T-cell (primary cell): ENCODE measurements at regions not wholly inside any gene's neighbourhood (a gene's known extent, or its start where the extent isn't known, plus 50 kb on each side); places are given as distances from the start of the nearest gene placed in this dataset.
"Not testable (repeated sequence)": the region's sequence is repeated elsewhere in the genome, so short reads cannot be mapped to it uniquely, and the experiment has no call there.

Experiments
- ATAC-seq, 4 experiments: fragments of 200-7000 bp in 3 of 4; fragments of 150-1000 bp in 1 of 4; cut with Tn5 transposase; replicated peaks in 1 of 4; 1 replicate in 3 of 4; 2 replicates in 1 of 4; pipeline ENCODE4 v1.10.0; 2021; ENCODE audit warnings: moderate library complexity in 3 of 4, mild to moderate bottlenecking in 2 of 4, moderate number of reproducible peaks in 1 of 4
- CTCF ChIA-PET, 2 donors: fragments of 300-600 bp; sonication (Branson Sonifier 250); formaldehyde crosslinking; loops; one replicate each; lab custom pipeline; 2022; ENCODE audit warnings: antibody characterized with exemption in 2 of 2; lab: Charles Lee
- POLR2A ChIA-PET, 2 donors: fragments of 300-600 bp; sonication (Branson Sonifier 250); formaldehyde crosslinking; loops; one replicate each; lab custom pipeline; 2022; ENCODE audit warnings: antibody characterized with exemption in 2 of 2; lab: Charles Lee
- DNase-seq, 35 experiments: peaks; one replicate each; pipeline versions ENCODE4 v3.0.0 to v3.0.0-alpha.2; 2013 to 2023
- H3K27ac ChIP-seq: one replicate; pipeline ENCODE4 v1.5.1; 2013; ENCODE audit warnings: low read length
- H3K27me3 ChIP-seq, 2 experiments: replicated peaks in 1 of 2; 1 replicate in 1 of 2; 2 replicates in 1 of 2; pipeline versions ENCODE4 v1.6.1 to v1.7.0; 2013; ENCODE audit warnings: low read length in 1 of 2, mixed read lengths in 1 of 2; ENCODE audit not compliant: control insufficient read depth in 2 of 2, insufficient read depth in 2 of 2; ENCODE audit errors: extremely low read depth in 1 of 2
- H3K36me3 ChIP-seq, 2 donors: 1 replicate in 1 of 2; 2 replicates in 1 of 2; pipeline versions ENCODE4 v1.6.1 to v1.7.0; 2013; ENCODE audit warnings: low read length in 1 of 2; ENCODE audit not compliant: control insufficient read depth in 2 of 2, insufficient read depth in 1 of 2; ENCODE audit errors: extremely low read depth in 1 of 2
- H3K4me1 ChIP-seq, 2 experiments: 1 replicate in 1 of 2; 2 replicates in 1 of 2; pipeline versions ENCODE4 v1.6.1 to v1.7.0; 2013; ENCODE audit warnings: low read length in 2 of 2, mixed read lengths in 1 of 2; ENCODE audit not compliant: insufficient read depth in 2 of 2, control insufficient read depth in 1 of 2; ENCODE audit errors: extremely low read depth in 1 of 2
- H3K4me3 ChIP-seq, 2 donors: 1 replicate in 1 of 2; 2 replicates in 1 of 2; pipeline versions ENCODE4 v1.5.1 to v1.7.0; 2013; ENCODE audit warnings: mild to moderate bottlenecking in 2 of 2, low read length in 1 of 2, moderate library complexity in 1 of 2; ENCODE audit not compliant: control insufficient read depth in 1 of 2; ENCODE audit errors: extremely low read depth in 1 of 2
- H3K9me3 ChIP-seq: 2 replicates; pipeline ENCODE4 v1.7.0; 2013
- H3K27ac Mint-ChIP-seq, 2 donors: one replicate each; pipeline ENCODE4 v1.8.0; 2020 to 2021; ENCODE audit warnings: mild to moderate bottlenecking in 2 of 2, mixed read lengths in 2 of 2
- H3K27me3 Mint-ChIP-seq, 2 donors: one replicate each; pipeline ENCODE4 v1.8.0; 2021 to 2022; ENCODE audit warnings: mixed read lengths in 2 of 2
- H3K36me3 Mint-ChIP-seq: one replicate; pipeline ENCODE4 v1.8.0; 2021; ENCODE audit warnings: mixed read lengths
- H3K4me1 Mint-ChIP-seq, 3 donors: one replicate each; pipeline ENCODE4 v1.8.0; 2020 to 2022; ENCODE audit warnings: mixed read lengths in 3 of 3, mild to moderate bottlenecking in 1 of 3
- H3K4me3 Mint-ChIP-seq, 3 donors: one replicate each; pipeline ENCODE4 v1.8.0; 2020 to 2022; ENCODE audit warnings: mild to moderate bottlenecking in 3 of 3, mixed read lengths in 3 of 3, moderate library complexity in 3 of 3
- H3K9me3 Mint-ChIP-seq, 3 donors: one replicate each; pipeline ENCODE4 v1.8.0; 2020 to 2022; ENCODE audit warnings: mixed read lengths in 3 of 3
- WGBS: methylation state at CpG from one replicate; pipeline ENCODE4 v1.1.5; 2013; ENCODE audit warnings: missing lambda C conversion rate; ENCODE audit not compliant: insufficient coverage; 5-methylcytosine and 5-hydroxymethylcytosine counted together

DNA sequence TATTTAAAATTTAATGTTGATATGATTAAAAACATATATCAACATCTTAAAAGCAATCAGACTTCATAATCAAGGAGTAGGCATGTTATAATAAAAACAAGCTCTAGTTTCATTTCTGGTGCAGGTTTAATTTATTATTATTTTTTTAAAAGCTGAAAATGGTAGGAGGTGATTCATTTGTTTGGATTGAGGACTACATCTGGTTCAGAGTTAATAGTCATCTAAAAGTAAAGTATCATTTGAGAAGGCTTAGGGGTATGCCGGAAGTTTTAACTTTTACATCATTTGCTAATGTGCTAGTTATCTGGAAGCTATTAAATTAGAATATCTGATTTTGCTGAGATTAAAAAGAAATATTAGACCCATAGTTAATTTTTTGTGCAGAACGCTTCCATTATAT, 169.5 kb upstream of the LAMA2 start:
- ChIA-PET POLR2A (no interaction called here), CTCF (no interaction called here)
- Mint-ChIP-seq H3K9me3 (no peaks in the 10 kb centered on the region), H3K27me3 (peaks cover 7 to 18% of the 10 kb centered on the region in 2 donors), H3K36me3 (no peaks in the 10 kb centered on the region), H3K4me3 (no peak overlapping the region), H3K4me1 (no peaks in the 10 kb centered on the region), H3K27ac (no peak overlapping the region)
- DNase-seq (no peak), ATAC-seq (no peak)
- H3K4me3 ChIP-seq = no peak overlapping the region
- H3K27ac ChIP-seq = no peak overlapping the region
- H3K36me3 ChIP-seq = no peaks in the 10 kb centered on the region
- WGBS = no CpG with 5 or more reads among the region's 2 CpGs
- no peaks in the 10 kb centered on the region for H3K27me3 ChIP-seq
- H3K4me1 ChIP-seq = no peaks in the 10 kb centered on the region
- H3K9me3 ChIP-seq = no peaks in the 10 kb centered on the region

DNA sequence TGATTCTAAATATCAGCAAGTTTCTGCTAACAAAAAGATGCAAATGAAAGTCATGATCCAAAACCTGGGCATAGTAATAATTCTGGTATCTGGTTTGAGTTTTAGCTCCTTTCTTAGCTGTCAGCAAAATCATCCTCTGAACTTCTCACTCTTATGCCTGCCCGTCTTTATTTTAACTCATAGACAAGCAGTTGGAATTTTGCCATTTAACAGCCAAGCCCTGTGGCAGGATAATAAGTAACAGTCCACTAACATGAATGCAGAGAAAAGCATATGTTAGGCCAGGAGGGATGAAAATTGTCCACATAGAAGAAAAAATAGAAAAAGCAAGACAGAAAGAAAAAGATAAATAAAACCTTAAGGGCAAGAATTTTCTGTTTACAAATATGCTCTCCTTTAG, 170.0 kb upstream of the LAMA2 start:
- Mint-ChIP-seq H3K4me3 (no peak overlapping the region), H3K4me1 (no peaks in the 10 kb centered on the region), H3K9me3 (no peaks in the 10 kb centered on the region), H3K27ac (no peak overlapping the region), H3K27me3 (peaks cover 7 to 18% of the 10 kb centered on the region in 2 donors), H3K36me3 (no peaks in the 10 kb centered on the region)
- Histone ChIP-seq H3K27me3 (no peaks in the 10 kb centered on the region), H3K9me3 (no peaks in the 10 kb centered on the region), H3K27ac (no peak overlapping the region), H3K36me3 (no peaks in the 10 kb centered on the region), H3K4me1 (no peaks in the 10 kb centered on the region), H3K4me3 (no peak overlapping the region)
- DNase-seq (no peak), ATAC-seq (no peak)
- POLR2A ChIA-PET = no interaction called here
- CTCF ChIA-PET = no interaction called here
- no CpG with 5 or more reads among the region's 1 CpG for WGBS

DNA sequence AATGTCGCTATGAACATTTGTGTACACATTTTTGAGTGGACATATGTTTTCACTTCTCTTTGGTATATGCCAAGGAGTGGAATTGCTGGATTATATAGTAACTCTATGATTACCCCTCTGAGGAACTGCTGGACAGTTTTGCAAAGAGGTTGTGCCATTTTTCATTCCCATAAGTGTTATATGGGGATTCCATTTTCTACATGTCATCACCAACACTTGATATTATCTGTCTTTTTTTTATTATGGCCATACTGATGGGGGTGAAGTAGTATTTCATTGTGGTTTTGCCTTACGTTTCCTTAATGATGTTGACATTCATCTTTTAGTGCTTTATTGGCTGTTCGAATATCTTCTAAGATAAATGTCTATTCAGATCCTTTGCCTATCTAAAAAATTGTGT, 171.8 kb upstream of the LAMA2 start:
- DNase-seq (no peak), ATAC-seq (no peak)
- peaks cover 0 to 16% of the 10 kb centered on the region in 2 donors for H3K27me3 Mint-ChIP-seq
- no CpG with 5 or more reads among the region's 3 CpGs for WGBS
- Histone ChIP-seq H3K4me1 (no peaks in the 10 kb centered on the region), H3K27ac (no peak overlapping the region), H3K36me3 (no peaks in the 10 kb centered on the region), H3K4me3 (no peak overlapping the region), H3K9me3 (no peaks in the 10 kb centered on the region), H3K27me3 (no peaks in the 10 kb centered on the region)
- H3K4me3 Mint-ChIP-seq = no peak overlapping the region
- no peak overlapping the region for H3K27ac Mint-ChIP-seq
- H3K36me3 Mint-ChIP-seq = no peaks in the 10 kb centered on the region
- H3K9me3 Mint-ChIP-seq = no peaks in the 10 kb centered on the region
- ChIA-PET CTCF (no interaction called here), POLR2A (no interaction called here)
- H3K4me1 Mint-ChIP-seq = no peaks in the 10 kb centered on the region

DNA sequence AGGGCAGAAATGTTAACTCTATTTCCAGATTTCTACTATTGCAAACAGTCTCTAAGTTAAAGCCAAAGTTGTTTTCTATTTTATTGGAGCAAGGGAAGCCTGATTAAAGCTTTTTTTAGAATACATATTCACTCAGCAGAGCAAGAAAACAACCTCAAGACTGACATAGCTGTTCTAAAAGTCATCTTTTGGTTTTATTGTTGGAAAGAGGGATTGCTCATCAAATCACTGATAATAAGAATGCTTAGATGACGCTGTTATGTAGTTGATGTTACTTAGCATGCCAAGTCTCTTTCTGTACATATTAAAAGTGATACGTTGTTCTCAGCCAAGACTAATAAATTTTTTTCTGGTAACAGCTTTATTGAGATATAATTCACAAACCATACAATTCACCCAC, 172.6 kb upstream of the LAMA2 start:
- H3K36me3 ChIP-seq = no peaks in the 10 kb centered on the region
- H3K4me3 ChIP-seq = no peak overlapping the region
- no peaks in the 10 kb centered on the region for H3K4me1 ChIP-seq
- Mint-ChIP-seq H3K36me3 (no peaks in the 10 kb centered on the region), H3K4me3 (no peak overlapping the region), H3K4me1 (no peaks in the 10 kb centered on the region), H3K9me3 (no peaks in the 10 kb centered on the region), H3K27ac (no peak overlapping the region), H3K27me3 (peaks cover 0 to 11% of the 10 kb centered on the region in 2 donors)
- no peaks in the 10 kb centered on the region for H3K27me3 ChIP-seq
- ATAC-seq = no peak
- POLR2A ChIA-PET = no interaction called here
- H3K27ac ChIP-seq = no peak overlapping the region
- no peaks in the 10 kb centered on the region for H3K9me3 ChIP-seq
- no CpG with 5 or more reads among the region's 2 CpGs for WGBS
- CTCF ChIA-PET = interaction anchor here in 1 of 2 donors (0.6 kb wide), 1 partner anchor 71 kb away, joined by 3 read pairs; no protein-coding TSS in a partner anchor
- no peak for DNase-seq

DNA sequence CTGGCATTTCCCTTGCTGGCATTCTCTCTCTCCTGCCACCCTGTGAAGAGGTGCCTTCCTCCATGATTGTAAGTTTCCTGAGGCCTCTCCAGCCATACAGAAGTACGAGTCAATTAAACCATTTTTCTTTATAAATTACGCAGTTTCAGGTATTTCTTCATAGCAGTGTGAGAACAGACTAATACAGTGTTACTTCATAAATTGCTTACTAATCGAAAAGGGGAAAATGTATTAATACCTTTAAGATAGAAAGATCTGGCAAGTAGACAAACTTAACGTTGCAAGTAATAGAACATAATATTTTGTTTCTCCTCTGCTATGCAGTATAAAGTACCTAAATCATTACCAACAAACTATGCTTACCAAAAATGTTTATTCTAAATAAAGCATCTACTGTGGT, 178.3 kb upstream of the LAMA2 start:
- peaks cover 3 to 5% of the 10 kb centered on the region in 2 donors for H3K27me3 Mint-ChIP-seq
- no peak for ATAC-seq
- H3K4me1 ChIP-seq = no peaks in the 10 kb centered on the region
- no peaks in the 10 kb centered on the region for H3K9me3 Mint-ChIP-seq
- H3K27me3 ChIP-seq = peaks cover 0 to 2% of the 10 kb centered on the region in 2 experiments
- H3K4me3 Mint-ChIP-seq = no peak overlapping the region
- DNase-seq = no peak
- no peaks in the 10 kb centered on the region for H3K9me3 ChIP-seq
- POLR2A ChIA-PET = no interaction called here
- WGBS = no CpG with 5 or more reads among the region's 4 CpGs
- no peaks in the 10 kb centered on the region for H3K4me1 Mint-ChIP-seq
- CTCF ChIA-PET = no interaction called here
- H3K27ac Mint-ChIP-seq = no peak overlapping the region
- H3K36me3 ChIP-seq = no peaks in the 10 kb centered on the region
- H3K36me3 Mint-ChIP-seq = no peaks in the 10 kb centered on the region
- H3K27ac ChIP-seq = no peak overlapping the region
- H3K4me3 ChIP-seq = no peak overlapping the region

DNA sequence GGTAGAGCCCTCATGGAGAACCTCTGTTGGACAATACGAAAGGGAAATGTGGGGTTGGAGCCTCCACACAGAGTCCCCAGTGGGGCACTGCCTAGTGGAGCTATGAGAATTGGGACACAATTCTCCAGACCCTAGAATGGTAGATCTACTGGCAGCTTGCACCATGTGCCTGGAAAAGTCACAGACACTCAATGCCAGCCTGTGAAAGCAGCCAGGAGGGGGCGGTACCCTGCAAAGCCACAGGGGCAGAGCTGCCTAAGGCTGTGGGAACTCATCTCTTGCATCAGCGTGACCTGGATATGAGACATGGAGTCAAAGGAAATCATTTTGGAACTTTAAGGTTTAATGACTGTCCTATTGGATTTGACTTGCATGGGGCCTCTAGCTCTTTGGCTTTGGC, 179.1 kb upstream of the LAMA2 start:
- ATAC-seq, DNase-seq, H3K4me3 Mint-ChIP-seq, H3K4me1 ChIP-seq, H3K4me1 Mint-ChIP-seq, H3K36me3 ChIP-seq, H3K9me3 ChIP-seq, POLR2A ChIA-PET, H3K27ac ChIP-seq, H3K4me3 ChIP-seq, H3K27me3 Mint-ChIP-seq, H3K9me3 Mint-ChIP-seq, CTCF ChIA-PET, H3K36me3 Mint-ChIP-seq, H3K27ac Mint-ChIP-seq, H3K27me3 ChIP-seq: not testable (repeated sequence)
- 96% methylated on average over 2 of the region's 3 CpGs for whole genome bisulfite sequencing
